H9 (cell line): ENCODE measurements at regions not wholly inside any gene's neighbourhood (a gene's known extent, or its start where the extent isn't known, plus 50 kb on each side); places are given as distances from the start of the nearest gene placed in this dataset.

ENCODE experiments used
- DNase-seq: peaks from one replicate; pipeline ENCODE4 v3.0.0-alpha.2; 2017
- H2AFZ ChIP-seq: one replicate; pipeline ENCODE4 v1.6.1; 2013; ENCODE audit warnings: mild to moderate bottlenecking, low read length, control low read depth, moderate library complexity
- H2AK5ac ChIP-seq: 2 replicates; pipeline ENCODE4 v1.6.1; 2013; ENCODE audit warnings: low read length, control low read depth, mixed read lengths; ENCODE audit not compliant: insufficient read length
- H2BK120ac ChIP-seq: one replicate; pipeline ENCODE4 v1.6.1; 2013; ENCODE audit warnings: low read depth, mild to moderate bottlenecking, low read length, control low read depth, inconsistent platforms; ENCODE audit not compliant: poor library complexity, severe bottlenecking
- H2BK12ac ChIP-seq: 2 replicates; pipeline ENCODE4 v1.6.1; 2013; ENCODE audit warnings: low read length, control low read depth, mixed read lengths, low read depth; ENCODE audit not compliant: insufficient read length
- H2BK15ac ChIP-seq: 2 replicates; pipeline ENCODE4 v1.6.1; 2013; ENCODE audit warnings: low read depth, low read length, control low read depth
- H2BK20ac ChIP-seq: one replicate; pipeline ENCODE4 v1.6.1; 2013; ENCODE audit warnings: low read depth, mild to moderate bottlenecking, low read length, control low read depth, inconsistent platforms; ENCODE audit not compliant: poor library complexity, severe bottlenecking
- H2BK5ac ChIP-seq: 2 replicates; pipeline ENCODE4 v1.6.1; 2013; ENCODE audit warnings: low read length, control low read depth, mixed read lengths; ENCODE audit not compliant: insufficient read length
- H3K14ac ChIP-seq: 2 replicates; pipeline ENCODE4 v1.6.1; 2013; ENCODE audit warnings: low read length, control low read depth; ENCODE audit not compliant: insufficient read depth
- H3K18ac ChIP-seq: 2 replicates; pipeline ENCODE4 v1.6.1; 2013; ENCODE audit warnings: low read depth, mild to moderate bottlenecking, mixed read lengths, low read length, control low read depth; ENCODE audit not compliant: insufficient read length
- H3K23ac ChIP-seq: 2 replicates; pipeline ENCODE4 v1.6.1; 2013; ENCODE audit warnings: low read length, control low read depth, mixed read lengths, low read depth; ENCODE audit not compliant: insufficient read length
- H3K23me2 ChIP-seq: 2 replicates; pipeline ENCODE4 v1.6.1; 2013; ENCODE audit warnings: low read depth, mild to moderate bottlenecking, mixed read lengths, low read length, control low read depth; ENCODE audit not compliant: insufficient read length, poor library complexity, severe bottlenecking
- H3K27ac ChIP-seq: 2 replicates; pipeline ENCODE4 v1.5.1; 2013; ENCODE audit warnings: low read length, control low read depth, mixed read lengths, low read depth; ENCODE audit not compliant: insufficient read length
- H3K27me3 ChIP-seq: 2 replicates; pipeline ENCODE4 v1.6.1; 2013; ENCODE audit warnings: low read length, control low read depth, inconsistent platforms; ENCODE audit not compliant: insufficient read depth
- H3K4ac ChIP-seq: 2 replicates; pipeline ENCODE4 v1.6.1; 2013; ENCODE audit warnings: low read depth, mild to moderate bottlenecking, control low read depth, inconsistent platforms, low read length, moderate library complexity
- H3K4me1 ChIP-seq: 2 replicates; pipeline ENCODE4 v1.6.1; 2013; ENCODE audit warnings: low read length, control low read depth, inconsistent platforms; ENCODE audit not compliant: insufficient read depth
- H3K4me2 ChIP-seq: 2 replicates; pipeline ENCODE4 v1.6.1; 2013; ENCODE audit warnings: low read length, control low read depth, mixed read lengths; ENCODE audit not compliant: insufficient read length, insufficient read depth
- H3K56ac ChIP-seq: 2 replicates; pipeline ENCODE4 v1.6.1; 2013; ENCODE audit warnings: low read depth, mild to moderate bottlenecking, mixed read lengths, low read length, control low read depth; ENCODE audit not compliant: insufficient read length
- H3K79me1 ChIP-seq: 2 replicates; pipeline ENCODE4 v1.6.1; 2013; ENCODE audit warnings: low read depth, mild to moderate bottlenecking, moderate library complexity, low read length, control low read depth, inconsistent platforms; ENCODE audit not compliant: insufficient read depth, poor library complexity, severe bottlenecking
- H3K79me2 ChIP-seq: 2 replicates; pipeline ENCODE4 v1.6.1; 2013; ENCODE audit warnings: low read length, control low read depth, inconsistent platforms; ENCODE audit not compliant: insufficient read depth
- H3K9ac ChIP-seq: 2 replicates; pipeline ENCODE4 v1.6.1; 2013; ENCODE audit warnings: low read length, control low read depth, mixed read lengths; ENCODE audit not compliant: insufficient read length; ENCODE audit errors: extremely low read depth
- H3K9me3 ChIP-seq: one replicate; pipeline ENCODE4 v1.6.1; 2013; ENCODE audit warnings: low read depth, low read length, inconsistent platforms; ENCODE audit not compliant: control insufficient read depth
- H3T11ph ChIP-seq: one replicate; pipeline ENCODE4 v1.6.1; 2013; ENCODE audit warnings: mild to moderate bottlenecking, low read length, control low read depth, inconsistent platforms
- H4K20me1 ChIP-seq: one replicate; pipeline ENCODE4 v1.6.1; 2013; ENCODE audit not compliant: control insufficient read depth, insufficient read length, insufficient read depth
- H4K5ac ChIP-seq: 2 replicates; pipeline ENCODE4 v1.6.1; 2013; ENCODE audit warnings: low read depth, mild to moderate bottlenecking, mixed read lengths, low read length, control low read depth; ENCODE audit not compliant: insufficient read length
- H4K8ac ChIP-seq: replicated peaks from 2 replicates; pipeline ENCODE4 v1.6.1; 2013; ENCODE audit warnings: low read length, control low read depth, mixed read lengths, low read depth; ENCODE audit not compliant: insufficient read length
- H4K91ac ChIP-seq: 2 replicates; pipeline ENCODE4 v1.6.1; 2013; ENCODE audit warnings: low read depth, mild to moderate bottlenecking, moderate library complexity, mixed read lengths, low read length, control low read depth; ENCODE audit not compliant: insufficient read length
- H3K27ac Mint-ChIP-seq, 3 experiments: 2 replicates in 2 of 3; 3 replicates in 1 of 3; pipeline ENCODE4 v1.8.0; 2020 to 2021; ENCODE audit warnings: mixed read lengths in 3 of 3, mild to moderate bottlenecking in 1 of 3, moderate library complexity in 1 of 3
- H3K27me3 Mint-ChIP-seq: 2 replicates; pipeline ENCODE4 v1.8.0; 2021; ENCODE audit warnings: low read depth, mild to moderate bottlenecking, moderate library complexity, mixed read lengths
- H3K36me3 Mint-ChIP-seq, 3 experiments: 2 replicates in 2 of 3; 3 replicates in 1 of 3; pipeline ENCODE4 v1.8.0; 2020 to 2021; ENCODE audit warnings: low read depth in 3 of 3, mixed read lengths in 3 of 3; ENCODE audit not compliant: insufficient read depth in 1 of 3
- H3K4me1 Mint-ChIP-seq, 2 experiments: 2 replicates each; pipeline ENCODE4 v1.8.0; 2020; ENCODE audit warnings: mixed read lengths in 2 of 2
- H3K4me3 Mint-ChIP-seq, 2 experiments: 2 replicates in 1 of 2; 3 replicates in 1 of 2; pipeline ENCODE4 v1.8.0; 2020 to 2021; ENCODE audit warnings: mild to moderate bottlenecking in 2 of 2, mixed read lengths in 2 of 2, moderate library complexity in 1 of 2
- H3K9me3 Mint-ChIP-seq, 2 experiments: 2 replicates in 1 of 2; 3 replicates in 1 of 2; pipeline ENCODE4 v1.8.0; 2020; ENCODE audit warnings: mild to moderate bottlenecking in 2 of 2, mixed read lengths in 2 of 2, moderate library complexity in 1 of 2
- WGBS: extraction: QIAGEN DNeasy Blood & Tissue Kit; methylation state at CpG from one replicate; pipeline ENCODE4 v1.1.7; 2013; ENCODE audit warnings: missing lambda C conversion rate, low lambda C conversion rate, mixed read lengths; ENCODE audit not compliant: insufficient read length; ENCODE audit errors: extremely low coverage; 5-methylcytosine and 5-hydroxymethylcytosine counted together
- TF ChIP-seq, protein P1 (sequence below): fragments of 200-600 bp; sonication (generic); conservative IDR thresholded peaks from 3 replicates; pipeline ENCODE4 v1.8.0; 2021; ENCODE audit warnings: antibody characterized with exemption, mild to moderate bottlenecking

DNA sequence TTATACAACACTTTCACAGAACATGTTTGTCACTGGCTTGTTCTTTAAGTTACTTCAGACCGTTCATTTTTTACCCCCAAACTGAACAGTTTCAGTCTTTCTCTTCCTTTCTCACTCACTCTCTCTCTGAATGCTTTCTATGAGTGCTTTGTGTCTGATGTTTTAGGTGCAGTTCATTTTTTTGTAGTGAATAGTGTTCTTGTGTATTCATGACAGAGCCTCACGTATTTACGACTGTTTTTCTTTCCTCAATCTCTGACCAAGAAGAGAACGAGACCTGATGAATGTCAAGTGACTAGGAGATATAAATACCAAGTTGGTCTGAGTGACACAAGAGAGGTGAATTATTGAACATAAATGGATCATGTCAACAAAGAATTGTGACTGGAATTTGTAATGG lies 1525.0 kb upstream of the MIR17HG start:
- H3K4me1 ChIP-seq = no peaks in the 10 kb centered on the region
- H3K56ac ChIP-seq = no peak overlapping the region
- no peak overlapping the region for H3K4ac ChIP-seq
- Mint-ChIP-seq H3K36me3 (peaks cover under 1 to 4% (median 3%) of the 10 kb centered on the region in 3 experiments; a peak in 6 of 7 replicates), H3K4me3 (no peak overlapping the region), H3K27me3 (no peaks in the 10 kb centered on the region), H3K9me3 (peaks cover 6 to 8% of the 10 kb centered on the region in 2 experiments), H3K4me1 (no peaks in the 10 kb centered on the region), H3K27ac (no peak overlapping the region; a peak in 1 of 7 replicates)
- no peak overlapping the region for H4K91ac ChIP-seq
- H4K5ac ChIP-seq = no peak overlapping the region
- no peak overlapping the region for H2BK12ac ChIP-seq
- no peaks in the 10 kb centered on the region for H3K9me3 ChIP-seq
- TF ChIP-seq, protein P1, sequence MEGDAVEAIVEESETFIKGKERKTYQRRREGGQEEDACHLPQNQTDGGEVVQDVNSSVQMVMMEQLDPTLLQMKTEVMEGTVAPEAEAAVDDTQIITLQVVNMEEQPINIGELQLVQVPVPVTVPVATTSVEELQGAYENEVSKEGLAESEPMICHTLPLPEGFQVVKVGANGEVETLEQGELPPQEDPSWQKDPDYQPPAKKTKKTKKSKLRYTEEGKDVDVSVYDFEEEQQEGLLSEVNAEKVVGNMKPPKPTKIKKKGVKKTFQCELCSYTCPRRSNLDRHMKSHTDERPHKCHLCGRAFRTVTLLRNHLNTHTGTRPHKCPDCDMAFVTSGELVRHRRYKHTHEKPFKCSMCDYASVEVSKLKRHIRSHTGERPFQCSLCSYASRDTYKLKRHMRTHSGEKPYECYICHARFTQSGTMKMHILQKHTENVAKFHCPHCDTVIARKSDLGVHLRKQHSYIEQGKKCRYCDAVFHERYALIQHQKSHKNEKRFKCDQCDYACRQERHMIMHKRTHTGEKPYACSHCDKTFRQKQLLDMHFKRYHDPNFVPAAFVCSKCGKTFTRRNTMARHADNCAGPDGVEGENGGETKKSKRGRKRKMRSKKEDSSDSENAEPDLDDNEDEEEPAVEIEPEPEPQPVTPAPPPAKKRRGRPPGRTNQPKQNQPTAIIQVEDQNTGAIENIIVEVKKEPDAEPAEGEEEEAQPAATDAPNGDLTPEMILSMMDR = no peak
- no peak overlapping the region for H3K27ac ChIP-seq
- no peak overlapping the region for H3K9ac ChIP-seq
- H3K23me2 ChIP-seq = no peaks in the 10 kb centered on the region
- H2BK5ac ChIP-seq = no peak overlapping the region
- H2AK5ac ChIP-seq = no peak overlapping the region
- no peaks in the 10 kb centered on the region for H3K79me2 ChIP-seq
- no peak overlapping the region for H2AFZ ChIP-seq
- H4K8ac ChIP-seq = no peak overlapping the region
- no peaks in the 10 kb centered on the region for H3K27me3 ChIP-seq
- no peak overlapping the region for H2BK20ac ChIP-seq
- H2BK120ac ChIP-seq = no peak overlapping the region
- no peaks in the 10 kb centered on the region for H3K79me1 ChIP-seq
- no peak overlapping the region for H3K18ac ChIP-seq
- H3K14ac ChIP-seq = no peak overlapping the region
- H3K4me2 ChIP-seq = no peak overlapping the region
- DNase-seq = no peak
- no peak overlapping the region for H3T11ph ChIP-seq
- no CpG with 5 or more reads among the region's 4 CpGs for WGBS
- H4K20me1 ChIP-seq = no peaks in the 10 kb centered on the region
- no peak overlapping the region for H2BK15ac ChIP-seq
- H3K23ac ChIP-seq = no peak overlapping the region
